B cell (primary cell): ENCODE measurements at regions not wholly inside any gene's neighbourhood (a gene's known extent, or its start where the extent isn't known, plus 50 kb on each side); places are given as distances from the start of the nearest gene placed in this dataset.

Experiments
- ATAC-seq: fragments of 200-7000 bp; cut with Tn5 transposase; one replicate; pipeline ENCODE4 v1.10.0; 2021; ENCODE audit warnings: low read depth, mild to moderate bottlenecking, moderate number of reproducible peaks, moderate library complexity
- CTCF ChIA-PET: fragments of 350-600 bp; sonication (Branson Sonifier 250); formaldehyde crosslinking; loops from one replicate; lab custom pipeline; 2021; ENCODE audit warnings: antibody characterized with exemption, inconsistent platforms; lab: Charles Lee
- POLR2A ChIA-PET: fragments of 350-600 bp; sonication (Branson Sonifier 250); formaldehyde crosslinking; loops from one replicate; lab custom pipeline; 2021; ENCODE audit warnings: antibody characterized with exemption; lab: Charles Lee
- DNase-seq: peaks from one replicate; pipeline ENCODE4 v3.0.0; 2013
- H2AFZ ChIP-seq: 2 replicates; pipeline ENCODE4 v1.6.1; 2012; ENCODE audit warnings: mild to moderate bottlenecking, low read depth, low read length; ENCODE audit not compliant: insufficient read depth, poor library complexity, severe bottlenecking
- H3K27ac ChIP-seq, 2 donors: 1 replicate in 1 of 2; 2 replicates in 1 of 2; pipeline ENCODE4 v1.5.1; 2012 to 2013; ENCODE audit warnings: low read length in 2 of 2, mild to moderate bottlenecking in 2 of 2, moderate library complexity in 1 of 2
- H3K27me3 ChIP-seq, 4 experiments: fragments of 200-600 bp in 1 of 4; sonication (generic) in 1 of 4; replicated peaks in 1 of 4; 1 replicate in 2 of 4; 2 replicates in 2 of 4; pipeline versions ENCODE4 v1.6.1 to v1.7.0; 2013 to 2016; ENCODE audit warnings: low read length in 3 of 4, mild to moderate bottlenecking in 2 of 4, mixed read lengths in 1 of 4, moderate library complexity in 1 of 4; ENCODE audit not compliant: insufficient read depth in 4 of 4, control insufficient read depth in 3 of 4; ENCODE audit errors: control extremely low read depth in 1 of 4
- H3K36me3 ChIP-seq, 2 experiments: replicated peaks in 1 of 2; 1 replicate in 1 of 2; 2 replicates in 1 of 2; pipeline versions ENCODE4 v1.6.1 to v1.7.1; 2013; ENCODE audit warnings: low read length in 1 of 2; ENCODE audit not compliant: insufficient read depth in 2 of 2, control insufficient read depth in 1 of 2; ENCODE audit errors: control extremely low read depth in 1 of 2, extremely low read depth in 1 of 2
- H3K4me1 ChIP-seq, 2 donors: fragments of 200-600 bp in 1 of 2; sonication (generic) in 1 of 2; 1 replicate in 1 of 2; 2 replicates in 1 of 2; pipeline versions ENCODE4 v1.5.1 to v1.6.1; 2013 to 2017; ENCODE audit warnings: low read length in 2 of 2; ENCODE audit not compliant: control insufficient read depth in 2 of 2, insufficient read depth in 2 of 2
- H3K4me2 ChIP-seq: replicated peaks from 2 replicates; pipeline ENCODE3; 2012; ENCODE audit warnings: mild to moderate bottlenecking, low read depth, low read length; ENCODE audit not compliant: poor library complexity, severe bottlenecking
- H3K4me3 ChIP-seq, 5 experiments: fragments of 200-600 bp in 1 of 5; sonication (generic) in 1 of 5; 1 replicate in 3 of 5; 2 replicates in 2 of 5; pipeline versions ENCODE4 v1.5.1 to v1.7.0; 2011 to 2016; ENCODE audit warnings: low read length in 4 of 5, mild to moderate bottlenecking in 4 of 5, low read depth in 2 of 5, control low read depth in 1 of 5, moderate library complexity in 1 of 5; ENCODE audit not compliant: insufficient read depth in 1 of 5; ENCODE audit errors: control extremely low read depth in 1 of 5, extremely low read depth in 1 of 5
- H3K79me2 ChIP-seq: fragments of 200-600 bp; sonication (generic); one replicate; pipeline ENCODE4 v1.6.0; 2016; ENCODE audit warnings: low read length; ENCODE audit not compliant: control insufficient read depth, insufficient read depth
- H3K9ac ChIP-seq: fragments of 200-600 bp; sonication (generic); 2 replicates; pipeline ENCODE4 v1.6.1; 2017; ENCODE audit warnings: mild to moderate bottlenecking, low read length, moderate library complexity
- H3K9me3 ChIP-seq, 3 donors: one replicate each; pipeline versions ENCODE4 v1.6.1 to v1.7.1; 2013; ENCODE audit warnings: low read length in 2 of 3; ENCODE audit not compliant: control insufficient read depth in 2 of 3, insufficient read depth in 1 of 3; ENCODE audit errors: control extremely low read depth in 1 of 3
- H4K20me1 ChIP-seq: 2 replicates; pipeline ENCODE4 v1.6.0; 2012; ENCODE audit warnings: mild to moderate bottlenecking, low read length; ENCODE audit not compliant: insufficient read depth, control insufficient read depth, poor library complexity, severe bottlenecking
- H3K27ac Mint-ChIP-seq: one replicate; pipeline ENCODE4 v1.8.0; 2021; ENCODE audit warnings: mixed read lengths
- H3K27me3 Mint-ChIP-seq: one replicate; pipeline ENCODE4 v1.8.0; 2021; ENCODE audit warnings: mixed read lengths
- H3K4me1 Mint-ChIP-seq: one replicate; pipeline ENCODE4 v1.8.0; 2021; ENCODE audit warnings: mixed read lengths
- H3K4me3 Mint-ChIP-seq: one replicate; pipeline ENCODE4 v1.8.0; 2021; ENCODE audit warnings: mixed read lengths
- H3K9me3 Mint-ChIP-seq: one replicate; pipeline ENCODE4 v1.8.0; 2022; ENCODE audit warnings: mixed read lengths; ENCODE audit not compliant: insufficient read depth
- EZH2 ChIP-seq: IDR thresholded peaks from 2 replicates; pipeline ENCODE4 v1.6.1; 2012; ENCODE audit warnings: borderline replicate concordance, low read depth, mild to moderate bottlenecking, moderate library complexity, low read length; ENCODE audit not compliant: insufficient read depth, poor library complexity, severe bottlenecking
- WGBS: methylation state at CpG from one replicate; pipeline ENCODE4 v1.1.5; 2013; ENCODE audit warnings: missing lambda C conversion rate; ENCODE audit not compliant: insufficient coverage; 5-methylcytosine and 5-hydroxymethylcytosine counted together
- intact Hi-C: fragments of 100-400 bp; cut with micrococcal nuclease; formaldehyde crosslinking; loops from one replicate; pipeline ENCODE4 v1.10.0; 2022
- TF ChIP-seq, protein P1 (sequence below): fragments of 200-600 bp; IDR thresholded peaks from one replicate; pipeline ENCODE4 v1.8.0; 2022; ENCODE audit warnings: antibody characterized with exemption, mild to moderate bottlenecking

- H3K79me2 ChIP-seq: no peaks in the 10 kb centered on the region
- no peaks in the 10 kb centered on the region for H3K27me3 Mint-ChIP-seq
- H3K27ac Mint-ChIP-seq: no peak overlapping the region
- no peak overlapping the region for H3K9ac ChIP-seq
- H3K4me1 Mint-ChIP-seq: no peaks in the 10 kb centered on the region
- peaks cover 0 to 3% (median 0%) of the 10 kb centered on the region in 3 donors for H3K9me3 ChIP-seq
- H3K36me3 ChIP-seq: no peaks in the 10 kb centered on the region
- ATAC-seq: no peak
- peaks cover 2% of the 10 kb centered on the region for H3K9me3 Mint-ChIP-seq
- no peak overlapping the region for H3K4me3 Mint-ChIP-seq
- no peak for TF ChIP-seq EZH2
- TF ChIP-seq, protein P1, sequence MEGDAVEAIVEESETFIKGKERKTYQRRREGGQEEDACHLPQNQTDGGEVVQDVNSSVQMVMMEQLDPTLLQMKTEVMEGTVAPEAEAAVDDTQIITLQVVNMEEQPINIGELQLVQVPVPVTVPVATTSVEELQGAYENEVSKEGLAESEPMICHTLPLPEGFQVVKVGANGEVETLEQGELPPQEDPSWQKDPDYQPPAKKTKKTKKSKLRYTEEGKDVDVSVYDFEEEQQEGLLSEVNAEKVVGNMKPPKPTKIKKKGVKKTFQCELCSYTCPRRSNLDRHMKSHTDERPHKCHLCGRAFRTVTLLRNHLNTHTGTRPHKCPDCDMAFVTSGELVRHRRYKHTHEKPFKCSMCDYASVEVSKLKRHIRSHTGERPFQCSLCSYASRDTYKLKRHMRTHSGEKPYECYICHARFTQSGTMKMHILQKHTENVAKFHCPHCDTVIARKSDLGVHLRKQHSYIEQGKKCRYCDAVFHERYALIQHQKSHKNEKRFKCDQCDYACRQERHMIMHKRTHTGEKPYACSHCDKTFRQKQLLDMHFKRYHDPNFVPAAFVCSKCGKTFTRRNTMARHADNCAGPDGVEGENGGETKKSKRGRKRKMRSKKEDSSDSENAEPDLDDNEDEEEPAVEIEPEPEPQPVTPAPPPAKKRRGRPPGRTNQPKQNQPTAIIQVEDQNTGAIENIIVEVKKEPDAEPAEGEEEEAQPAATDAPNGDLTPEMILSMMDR: no peak
- H3K4me1 ChIP-seq: no peaks in the 10 kb centered on the region
- H4K20me1 ChIP-seq: no peaks in the 10 kb centered on the region
- DNase-seq: no peak
- POLR2A ChIA-PET: no interaction called here
- intact Hi-C loops: no loop called here
- no CpG with 5 or more reads among the region's 6 CpGs for WGBS
- H3K27me3 ChIP-seq: no peaks in the 10 kb centered on the region
- CTCF ChIA-PET: no interaction called here
- no peak overlapping the region for H2AFZ ChIP-seq
- H3K4me2 ChIP-seq: no peak overlapping the region
- no peak overlapping the region for H3K27ac ChIP-seq
- H3K4me3 ChIP-seq: no peak overlapping the region
Measured at GRCh38 chr6:109225946-109226345, 130.6 kb downstream of the CEP57L1 start.

GRCh38 chr6:109224994-109225393 lies 129.7 kb downstream of the CEP57L1 start:
- Histone ChIP-seq H3K27me3 (no peaks in the 10 kb centered on the region), H3K4me3 (no peak overlapping the region), H3K4me1 (no peaks in the 10 kb centered on the region), H2AFZ (no peak overlapping the region), H3K79me2 (no peaks in the 10 kb centered on the region), H4K20me1 (no peaks in the 10 kb centered on the region), H3K36me3 (no peaks in the 10 kb centered on the region), H3K4me2 (no peak overlapping the region), H3K9ac (no peak overlapping the region), H3K9me3 (peaks cover 0 to 3% (median 0%) of the 10 kb centered on the region in 3 donors), H3K27ac (no peak overlapping the region)
- Mint-ChIP-seq H3K27me3 (no peaks in the 10 kb centered on the region), H3K4me3 (no peak overlapping the region), H3K9me3 (peaks cover 2% of the 10 kb centered on the region), H3K4me1 (no peaks in the 10 kb centered on the region), H3K27ac (no peak overlapping the region)
- intact Hi-C loops: no loop called here
- ChIA-PET CTCF (no interaction called here), POLR2A (no interaction called here)
- no peak for TF ChIP-seq EZH2
- TF ChIP-seq, protein P1: no peak
- ATAC-seq (no peak), DNase-seq (no peak)
- WGBS: no CpG with 5 or more reads among the region's 1 CpG
